ENCODE measurements at regions not wholly inside any gene's neighbourhood (a gene's known extent, or its start where the extent isn't known, plus 50 kb on each side); places are given as distances from the start of the nearest gene placed in this dataset.

GRCh38 chr5:82925061-82925411 is 152.2 kb downstream of the TMEM167A start:
- Histone ChIP-seq H3K79me2 (ENCODE audit: insufficient read depth, low read length) (peaks cover 87% of the 10 kb centered on the region), H4K20me1 (ENCODE audit: insufficient read depth) (peaks cover 4% of the 10 kb centered on the region; the same call in 1 of the 2 replicates), H3K27me3 (ENCODE audit: insufficient read depth, low read length) (no peaks in the 10 kb centered on the region), H3K4me1 (ENCODE audit: control insufficient read depth in 1 of 2, insufficient read depth in 2 of 2, low read length in 2 of 2) (peaks cover 0 to 9% of the 10 kb centered on the region in 2 experiments; a peak in 1 of 4 replicates), H3K4me3 (replicated peaks in 1 of 2; ENCODE audit: low read depth in 1 of 2, low read length in 2 of 2) (no peak overlapping the region), H3K36me3 (ENCODE audit: control insufficient read depth in 1 of 2, insufficient read depth in 2 of 2, low read length in 2 of 2) (peaks cover 0 to 58% of the 10 kb centered on the region in 2 experiments; a peak in 1 of 4 replicates), H3K9me2 (ENCODE audit: insufficient read depth) (no peaks in the 10 kb centered on the region), H3K9me3 (ENCODE audit: control insufficient read depth in 1 of 2, insufficient read depth in 1 of 2, low read depth in 1 of 2, low read length in 2 of 2) (no peaks in the 10 kb centered on the region), H3K4me2 (ENCODE audit: low read length) (no peak overlapping the region), H3K9ac (ENCODE audit: low read length) (no peak overlapping the region), H3K27ac (ENCODE audit: low read depth, low read length) (no peak overlapping the region), H2AFZ (ENCODE audit: low read depth, low read length, poor library complexity, severe bottlenecking) (no peak overlapping the region)
- BruUV-seq (replicated peaks) = no TSS peak
- no peak for ATAC-seq
- CTCF ChIA-PET = no interaction called here
- no peak for DNase-seq (ENCODE audit: low read depth, low spot score)
- TF ChIP-seq EGR1 (IDR thresholded peaks at IDR 0.05; ENCODE audit: low read depth) (no peak), ZFX (IDR thresholded peaks at IDR 0.05) (no peak), EZH2phosphoT487 (IDR thresholded peaks at IDR 0.05; ENCODE audit: borderline replicate concordance) (no peak)
- POLR2A ChIA-PET = no interaction called here
- RAD21 ChIA-PET (ENCODE audit: low non-redundant PET in 1 of 2, low total read pairs in 2 of 2, uncharacterized antibody in 2 of 2, unreplicated experiment in 2 of 2) = no interaction called here
- intact Hi-C loops (cut with micrococcal nuclease) = no loop called here

DNA sequence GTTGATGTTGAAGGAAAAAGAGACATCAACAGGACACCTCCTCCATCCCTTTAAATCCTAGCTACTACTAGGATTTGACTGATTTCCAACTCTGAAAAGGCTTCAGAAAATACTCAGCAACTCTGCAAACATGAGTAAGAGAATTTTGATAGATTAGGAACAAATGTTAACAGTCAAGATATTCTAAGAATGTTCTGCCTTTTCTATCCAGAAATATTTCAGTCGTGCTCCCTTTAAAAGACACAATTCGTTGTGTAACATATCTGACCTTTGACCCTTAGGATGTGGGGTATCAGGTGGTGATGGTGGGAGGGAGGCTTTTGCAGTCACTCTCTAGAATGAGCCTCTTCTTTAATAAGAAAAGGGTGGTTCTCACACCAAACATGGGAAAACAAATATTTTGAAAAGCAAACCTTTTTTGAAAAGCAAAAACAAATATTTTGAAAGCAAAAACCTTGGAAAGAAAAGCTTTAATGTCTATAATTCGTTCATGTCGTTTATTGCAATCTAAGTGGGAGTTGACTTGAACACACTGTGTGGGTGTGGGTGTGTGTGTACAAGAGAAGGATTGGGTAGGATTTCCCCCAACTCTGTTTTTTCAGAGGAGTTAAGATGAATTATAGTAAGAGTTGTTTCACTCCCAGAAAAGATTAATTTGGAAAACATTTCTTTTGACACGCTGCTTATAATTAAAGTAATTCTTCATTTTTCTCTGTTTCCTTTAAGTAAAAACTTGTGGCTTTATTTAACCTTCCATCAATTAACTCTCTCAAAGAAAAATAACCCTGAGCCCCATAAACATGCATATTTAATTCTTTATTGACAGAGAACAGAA is 152.8 kb downstream of the TMEM167A start:
- TF ChIP-seq EGR1 (IDR thresholded peaks at IDR 0.05; ENCODE audit: low read depth) (no peak), FOSL1 (IDR thresholded peaks at IDR 0.05; ENCODE audit: low read depth) (no peak), EZH2 (IDR thresholded peaks at IDR 0.05) (no peak), CBX3 (IDR thresholded peaks at IDR 0.05; ENCODE audit: low read depth) (no peak)
- TF ChIP-seq, protein P1, sequence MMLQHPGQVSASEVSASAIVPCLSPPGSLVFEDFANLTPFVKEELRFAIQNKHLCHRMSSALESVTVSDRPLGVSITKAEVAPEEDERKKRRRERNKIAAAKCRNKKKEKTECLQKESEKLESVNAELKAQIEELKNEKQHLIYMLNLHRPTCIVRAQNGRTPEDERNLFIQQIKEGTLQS (IDR thresholded peaks at IDR 0.05) = no peak
- H3K9ac ChIP-seq (ENCODE audit: low read length) = no peak overlapping the region
- DNase-seq (ENCODE audit: low read depth, low spot score) (no peak), ATAC-seq (no peak)
- H3K4me3 ChIP-seq (replicated peaks in 1 of 2; ENCODE audit: low read depth in 1 of 2, low read length in 2 of 2) = no peak overlapping the region
- no peak overlapping the region for H2AFZ ChIP-seq (ENCODE audit: low read depth, low read length, poor library complexity, severe bottlenecking)
- peaks cover 82% of the 10 kb centered on the region for H3K79me2 ChIP-seq (ENCODE audit: insufficient read depth, low read length)
- H3K27me3 ChIP-seq (ENCODE audit: insufficient read depth, low read length) = no peaks in the 10 kb centered on the region
- H4K20me1 ChIP-seq (ENCODE audit: insufficient read depth) = peaks cover 2% of the 10 kb centered on the region; the same call in 1 of the 2 replicates
- intact Hi-C loops (cut with micrococcal nuclease) = no loop called here
- H3K9me3 ChIP-seq (ENCODE audit: control insufficient read depth in 1 of 2, insufficient read depth in 1 of 2, low read depth in 1 of 2, low read length in 2 of 2) = no peaks in the 10 kb centered on the region
- no peak overlapping the region for H3K4me2 ChIP-seq (ENCODE audit: low read length)
- no peaks in the 10 kb centered on the region for H3K9me2 ChIP-seq (ENCODE audit: insufficient read depth)
- H3K27ac ChIP-seq (ENCODE audit: low read depth, low read length) = no peak overlapping the region
- peaks cover 0 to 58% of the 10 kb centered on the region in 2 experiments; a peak in 1 of 4 replicates for H3K36me3 ChIP-seq (ENCODE audit: control insufficient read depth in 1 of 2, insufficient read depth in 2 of 2, low read length in 2 of 2)
- ChIA-PET POLR2A (no interaction called here), CTCF (no interaction called here), RAD21 (ENCODE audit: low non-redundant PET in 1 of 2, low total read pairs in 2 of 2, uncharacterized antibody in 2 of 2, unreplicated experiment in 2 of 2) (no interaction called here)
- no TSS peak for BruUV-seq (replicated peaks)
- peaks cover 0 to 14% of the 10 kb centered on the region in 2 experiments; a peak in 1 of 4 replicates for H3K4me1 ChIP-seq (ENCODE audit: control insufficient read depth in 1 of 2, insufficient read depth in 2 of 2, low read length in 2 of 2)
